ENCODE measurements at regions not wholly inside any gene's neighbourhood (a gene's known extent, or its start where the extent isn't known, plus 50 kb on each side); places are given as distances from the start of the nearest gene placed in this dataset.

DNA sequence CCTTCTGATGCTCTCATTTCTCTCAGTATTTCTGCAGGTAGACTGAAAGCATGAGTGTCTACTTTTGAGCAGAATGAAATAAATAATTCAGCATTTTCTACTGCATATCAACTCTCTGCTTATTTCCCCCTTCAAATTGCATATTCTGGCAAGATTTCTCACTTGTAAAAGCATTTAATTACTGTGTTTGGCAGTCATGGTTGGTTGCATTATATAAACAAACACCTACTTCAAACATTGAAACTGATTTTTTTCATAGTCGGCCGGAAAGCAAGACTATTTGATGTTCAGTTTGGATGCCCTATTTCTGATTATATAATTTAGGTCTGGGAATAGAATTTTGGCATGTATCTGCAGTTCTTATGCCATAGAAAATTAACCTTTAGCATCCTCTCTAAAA lies 73.1 kb downstream of the PLEKHG1 start:
- BruUV-seq (replicated peaks) = no TSS peak
- Histone ChIP-seq H3K79me2 (ENCODE audit: control insufficient read depth, insufficient read depth, low read length) (no peaks in the 10 kb centered on the region), H3K4me3 (replicated peaks in 1 of 3; ENCODE audit: insufficient read depth in 1 of 3, low read depth in 1 of 3, low read length in 3 of 3) (no peak overlapping the region), H4K20me1 (replicated peaks; ENCODE audit: control insufficient read depth, extremely low read depth, insufficient read depth, low read length) (no peaks in the 10 kb centered on the region), H3K4me2 (ENCODE audit: insufficient read depth, low read length) (no peak overlapping the region), H3K9me1 (replicated peaks; ENCODE audit: control insufficient read depth, extremely low read depth, insufficient read depth, low read length) (no peaks in the 10 kb centered on the region), H3K27ac (ENCODE audit: insufficient read depth, low read depth, low read length) (no peak overlapping the region), H3K27me3 (ENCODE audit: control insufficient read depth in 2 of 2, insufficient read depth in 2 of 2, low read length in 2 of 2) (no peaks in the 10 kb centered on the region), H3K36me3 (ENCODE audit: control insufficient read depth in 2 of 2, extremely low read depth in 1 of 2, insufficient read depth in 2 of 2, low read length in 2 of 2) (no peaks in the 10 kb centered on the region), H3K9ac (replicated peaks; ENCODE audit: extremely low read depth, insufficient read depth, low read length) (no peak overlapping the region), H2AFZ (ENCODE audit: low read depth, low read length) (no peak overlapping the region), H3K9me3 (replicated peaks; ENCODE audit: control insufficient read depth, insufficient read depth, low read length) (no peaks in the 10 kb centered on the region), H3K4me1 (ENCODE audit: control insufficient read depth, extremely low read depth, insufficient read depth, low read length) (peaks cover 11% of the 10 kb centered on the region)
- no peak for TF ChIP-seq GATA2 (IDR thresholded peaks at IDR 0.05; ENCODE audit: insufficient read depth, insufficient read length, low read depth, low read length)
- no peak for DNase-seq (ENCODE audit: low read depth, low spot score)
- ChIA-PET POLR2A (no interaction called here), CTCF (interaction anchor here (1.4 kb wide), 1 partner anchor 11 kb away, joined by 3 read pairs; no protein-coding TSS in a partner anchor)
- FAIRE-seq = no peak
- intact Hi-C loops (cut with micrococcal nuclease) = no loop called here
- dilution Hi-C loops (cut with MboI; ENCODE audit: extremely low pct_ligation_motif_present, low sequenced_read_pairs) = no loop called here

DNA sequence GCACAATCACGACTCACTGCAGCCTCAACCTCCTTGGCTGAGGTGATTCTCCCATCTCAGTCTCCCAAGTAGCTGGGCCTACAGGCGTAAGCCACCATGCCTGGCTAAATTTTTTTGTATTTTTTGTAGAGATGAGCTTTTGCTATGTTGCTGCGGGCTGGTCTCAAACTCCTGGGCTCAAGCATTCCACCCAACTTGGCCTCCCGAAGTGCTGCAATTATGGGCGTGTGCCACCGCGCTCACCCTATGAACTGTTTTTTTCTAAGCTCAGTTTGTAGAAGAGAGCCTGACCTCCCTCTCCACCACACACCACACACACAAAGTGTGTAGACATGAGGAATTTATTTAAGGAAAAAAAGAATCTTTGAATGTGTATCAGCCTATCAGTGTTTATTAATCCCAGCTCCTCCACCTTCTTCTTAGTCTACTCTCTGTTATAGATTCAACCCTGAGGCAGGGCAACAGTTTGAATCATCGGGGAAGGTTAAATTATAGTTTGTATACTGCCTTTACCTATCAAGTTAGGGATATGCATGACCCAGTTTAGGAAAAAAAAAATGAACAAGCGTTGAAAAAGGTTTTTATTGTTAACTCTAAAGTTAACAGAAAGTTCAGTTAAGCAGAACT lies 74.1 kb downstream of the PLEKHG1 start:
- H3K27me3 ChIP-seq (ENCODE audit: control insufficient read depth in 2 of 2, insufficient read depth in 2 of 2, low read length in 2 of 2) = no peaks in the 10 kb centered on the region
- no peaks in the 10 kb centered on the region for H3K9me1 ChIP-seq (replicated peaks; ENCODE audit: control insufficient read depth, extremely low read depth, insufficient read depth, low read length)
- no peaks in the 10 kb centered on the region for H4K20me1 ChIP-seq (replicated peaks; ENCODE audit: control insufficient read depth, extremely low read depth, insufficient read depth, low read length)
- DNase-seq (ENCODE audit: low read depth, low spot score) (no peak), FAIRE-seq (no peak)
- dilution Hi-C loops (cut with MboI; ENCODE audit: extremely low pct_ligation_motif_present, low sequenced_read_pairs) = no loop called here
- H3K4me2 ChIP-seq (ENCODE audit: insufficient read depth, low read length) = no peak overlapping the region
- peaks cover 3% of the 10 kb centered on the region for H3K4me1 ChIP-seq (ENCODE audit: control insufficient read depth, extremely low read depth, insufficient read depth, low read length)
- TF ChIP-seq POLR2A (IDR thresholded peaks at IDR 0.05; ENCODE audit: low read depth, low read length) = no peak
- TF ChIP-seq FOS (IDR thresholded peaks at IDR 0.05; ENCODE audit: borderline replicate concordance, insufficient read depth, low read length) = no peak
- no peak for TF ChIP-seq GATA2 (IDR thresholded peaks at IDR 0.05; ENCODE audit: insufficient read depth, insufficient read length, low read depth, low read length)
- TF ChIP-seq, protein P1, sequence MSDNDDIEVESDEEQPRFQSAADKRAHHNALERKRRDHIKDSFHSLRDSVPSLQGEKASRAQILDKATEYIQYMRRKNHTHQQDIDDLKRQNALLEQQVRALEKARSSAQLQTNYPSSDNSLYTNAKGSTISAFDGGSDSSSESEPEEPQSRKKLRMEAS (IDR thresholded peaks at IDR 0.05; ENCODE audit: insufficient read depth, insufficient read length) = no peak
- TF ChIP-seq POLR2AphosphoS5 (IDR thresholded peaks at IDR 0.05; ENCODE audit: insufficient read depth, low read depth, low read length) = no peak
- TF ChIP-seq JUN (IDR thresholded peaks at IDR 0.05; ENCODE audit: borderline replicate concordance, insufficient read depth, insufficient read length, low read depth) = no peak
- no peak for TF ChIP-seq MYC (IDR thresholded peaks at IDR 0.05; ENCODE audit: low read depth, low read length)
- no peak for TF ChIP-seq EZH2 (IDR thresholded peaks at IDR 0.05; ENCODE audit: borderline replicate concordance, low read depth, low read length, severe bottlenecking)
- TF ChIP-seq, protein P2, sequence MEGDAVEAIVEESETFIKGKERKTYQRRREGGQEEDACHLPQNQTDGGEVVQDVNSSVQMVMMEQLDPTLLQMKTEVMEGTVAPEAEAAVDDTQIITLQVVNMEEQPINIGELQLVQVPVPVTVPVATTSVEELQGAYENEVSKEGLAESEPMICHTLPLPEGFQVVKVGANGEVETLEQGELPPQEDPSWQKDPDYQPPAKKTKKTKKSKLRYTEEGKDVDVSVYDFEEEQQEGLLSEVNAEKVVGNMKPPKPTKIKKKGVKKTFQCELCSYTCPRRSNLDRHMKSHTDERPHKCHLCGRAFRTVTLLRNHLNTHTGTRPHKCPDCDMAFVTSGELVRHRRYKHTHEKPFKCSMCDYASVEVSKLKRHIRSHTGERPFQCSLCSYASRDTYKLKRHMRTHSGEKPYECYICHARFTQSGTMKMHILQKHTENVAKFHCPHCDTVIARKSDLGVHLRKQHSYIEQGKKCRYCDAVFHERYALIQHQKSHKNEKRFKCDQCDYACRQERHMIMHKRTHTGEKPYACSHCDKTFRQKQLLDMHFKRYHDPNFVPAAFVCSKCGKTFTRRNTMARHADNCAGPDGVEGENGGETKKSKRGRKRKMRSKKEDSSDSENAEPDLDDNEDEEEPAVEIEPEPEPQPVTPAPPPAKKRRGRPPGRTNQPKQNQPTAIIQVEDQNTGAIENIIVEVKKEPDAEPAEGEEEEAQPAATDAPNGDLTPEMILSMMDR (IDR thresholded peaks at IDR 0.05; ENCODE audit: extremely low read depth in 1 of 2, insufficient read depth in 1 of 2, low read depth in 1 of 2, low read length in 2 of 2) = no peak
- H3K79me2 ChIP-seq (ENCODE audit: control insufficient read depth, insufficient read depth, low read length) = no peaks in the 10 kb centered on the region
- no peaks in the 10 kb centered on the region for H3K9me3 ChIP-seq (replicated peaks; ENCODE audit: control insufficient read depth, insufficient read depth, low read length)
- CTCF ChIA-PET = interaction anchor here (1.0 to 1.4 kb wide), 4 partner anchors 12 to 141 kb away, joined by 3 to 4 read pairs (median 4); no protein-coding TSS in a partner anchor
- POLR2A ChIA-PET = no interaction called here
- no peak overlapping the region for H3K27ac ChIP-seq (ENCODE audit: insufficient read depth, low read depth, low read length)
- intact Hi-C loops (cut with micrococcal nuclease) = no loop called here
- H2AFZ ChIP-seq (ENCODE audit: low read depth, low read length) = no peak overlapping the region
- H3K36me3 ChIP-seq (ENCODE audit: control insufficient read depth in 2 of 2, extremely low read depth in 1 of 2, insufficient read depth in 2 of 2, low read length in 2 of 2) = no peaks in the 10 kb centered on the region
- BruUV-seq (replicated peaks) = no TSS peak
- H3K4me3 ChIP-seq (replicated peaks in 1 of 3; ENCODE audit: insufficient read depth in 1 of 3, low read depth in 1 of 3, low read length in 3 of 3) = no peak overlapping the region
- H3K9ac ChIP-seq (replicated peaks; ENCODE audit: extremely low read depth, insufficient read depth, low read length) = no peak overlapping the region

Data from endothelial cell of umbilical vein (primary cell).